Mesenchymal stem cell (in vitro differentiated cells and primary cell): ENCODE measurements at regions not wholly inside any gene's neighbourhood (a gene's known extent, or its start where the extent isn't known, plus 50 kb on each side); places are given as distances from the start of the nearest gene placed in this dataset.

ENCODE experiments used
- DNase-seq: peaks from one replicate; pipeline ENCODE4 v3.0.0-alpha.2; 2013
- H2AFZ ChIP-seq: one replicate; pipeline ENCODE4 v1.6.1; 2013; ENCODE audit warnings: low read depth, mild to moderate bottlenecking, control low read depth, inconsistent platforms, low read length, moderate library complexity
- H2AK5ac ChIP-seq: 2 replicates; pipeline ENCODE4 v1.6.1; 2013; ENCODE audit warnings: low read length, moderate library complexity, mild to moderate bottlenecking, inconsistent platforms; ENCODE audit not compliant: severe bottlenecking
- H2BK120ac ChIP-seq: one replicate; pipeline ENCODE4 v1.6.1; 2013; ENCODE audit warnings: low read depth, mild to moderate bottlenecking, inconsistent platforms, low read length, moderate library complexity
- H2BK12ac ChIP-seq, 2 experiments: one replicate each; pipeline ENCODE4 v1.6.1; 2013; ENCODE audit warnings: inconsistent platforms in 2 of 2, low read length in 2 of 2, mild to moderate bottlenecking in 2 of 2, moderate library complexity in 2 of 2, control low read depth in 1 of 2
- H2BK15ac ChIP-seq: one replicate; pipeline ENCODE4 v1.6.1; 2013; ENCODE audit warnings: mild to moderate bottlenecking, low read depth, inconsistent platforms; ENCODE audit not compliant: poor library complexity, severe bottlenecking
- H2BK5ac ChIP-seq: 2 replicates; pipeline ENCODE4 v1.6.1; 2013; ENCODE audit warnings: low read depth, mild to moderate bottlenecking, low read length, control low read depth, inconsistent platforms; ENCODE audit not compliant: poor library complexity, severe bottlenecking
- H3K14ac ChIP-seq, 2 experiments: one replicate each; pipeline ENCODE4 v1.6.1; 2013; ENCODE audit warnings: inconsistent platforms in 2 of 2, low read length in 2 of 2, control low read depth in 1 of 2, mild to moderate bottlenecking in 1 of 2, moderate library complexity in 1 of 2
- H3K18ac ChIP-seq, 2 experiments: one replicate each; pipeline ENCODE4 v1.6.1; 2013; ENCODE audit warnings: inconsistent platforms in 2 of 2, low read length in 2 of 2, control low read depth in 1 of 2, low read depth in 1 of 2, mild to moderate bottlenecking in 1 of 2
- H3K23ac ChIP-seq, 2 experiments: one replicate each; pipeline ENCODE4 v1.6.1; 2013; ENCODE audit warnings: inconsistent platforms in 2 of 2, low read length in 2 of 2, mild to moderate bottlenecking in 2 of 2, moderate library complexity in 2 of 2, control low read depth in 1 of 2
- H3K27ac ChIP-seq: 2 replicates; pipeline ENCODE4 v1.5.1; 2013; ENCODE audit warnings: mild to moderate bottlenecking, moderate library complexity, low read length, control low read depth, inconsistent platforms; ENCODE audit not compliant: poor library complexity, severe bottlenecking
- H3K27me3 ChIP-seq, 2 experiments: 2 replicates each; pipeline versions ENCODE4 v1.6.1 to v1.7.0; 2013; ENCODE audit warnings: low read length in 2 of 2, mild to moderate bottlenecking in 2 of 2, moderate library complexity in 2 of 2, control low read depth in 1 of 2, inconsistent platforms in 1 of 2; ENCODE audit not compliant: control insufficient read depth in 1 of 2, insufficient read depth in 1 of 2
- H3K36me3 ChIP-seq, 2 experiments: 2 replicates each; pipeline versions ENCODE4 v1.6.1 to v1.7.0; 2013; ENCODE audit warnings: low read length in 2 of 2, control low read depth in 1 of 2, inconsistent platforms in 1 of 2, low read depth in 1 of 2, mild to moderate bottlenecking in 1 of 2; ENCODE audit not compliant: insufficient read depth in 2 of 2, control insufficient read depth in 1 of 2
- H3K4ac ChIP-seq, 2 experiments: one replicate each; pipeline ENCODE4 v1.6.1; 2013; ENCODE audit warnings: inconsistent platforms in 2 of 2, low read length in 2 of 2, mild to moderate bottlenecking in 2 of 2, moderate library complexity in 2 of 2, control low read depth in 1 of 2, low read depth in 1 of 2
- H3K4me1 ChIP-seq: 2 replicates; pipeline ENCODE4 v1.6.1; 2013; ENCODE audit warnings: low read depth, low read length, control low read depth; ENCODE audit not compliant: control insufficient read depth, insufficient read depth
- H3K4me2 ChIP-seq: 2 replicates; pipeline ENCODE4 v1.6.1; 2013; ENCODE audit warnings: low read length, mild to moderate bottlenecking, inconsistent platforms; ENCODE audit not compliant: poor library complexity, severe bottlenecking
- H3K4me3 ChIP-seq, 2 experiments: 2 replicates each; pipeline versions ENCODE4 v1.5.1 to v1.7.0; 2013; ENCODE audit warnings: low read length in 2 of 2, mild to moderate bottlenecking in 2 of 2, control low read depth in 1 of 2, low read depth in 1 of 2; ENCODE audit not compliant: insufficient read depth in 1 of 2
- H3K79me1 ChIP-seq: replicated peaks from 2 replicates; pipeline ENCODE4 v1.6.1; 2013; ENCODE audit warnings: mild to moderate bottlenecking, control low read depth, low read length, inconsistent platforms; ENCODE audit not compliant: poor library complexity, severe bottlenecking
- H3K9ac ChIP-seq: 2 replicates; pipeline ENCODE4 v1.7.0; 2013; ENCODE audit warnings: mild to moderate bottlenecking, low read length, moderate library complexity
- H3K9me3 ChIP-seq: 2 replicates; pipeline ENCODE4 v1.7.0; 2013; ENCODE audit warnings: mild to moderate bottlenecking, low read length; ENCODE audit not compliant: control insufficient read depth
- H4K8ac ChIP-seq: one replicate; pipeline ENCODE4 v1.6.1; 2013; ENCODE audit warnings: inconsistent platforms, mild to moderate bottlenecking, low read length, moderate library complexity
- H4K91ac ChIP-seq: one replicate; pipeline ENCODE4 v1.6.1; 2013; ENCODE audit warnings: mild to moderate bottlenecking, low read length, inconsistent platforms
- WGBS: methylation state at CpG from one replicate; pipeline ENCODE4 v1.1.7; 2013; ENCODE audit warnings: mixed read lengths; 5-methylcytosine and 5-hydroxymethylcytosine counted together

DNA sequence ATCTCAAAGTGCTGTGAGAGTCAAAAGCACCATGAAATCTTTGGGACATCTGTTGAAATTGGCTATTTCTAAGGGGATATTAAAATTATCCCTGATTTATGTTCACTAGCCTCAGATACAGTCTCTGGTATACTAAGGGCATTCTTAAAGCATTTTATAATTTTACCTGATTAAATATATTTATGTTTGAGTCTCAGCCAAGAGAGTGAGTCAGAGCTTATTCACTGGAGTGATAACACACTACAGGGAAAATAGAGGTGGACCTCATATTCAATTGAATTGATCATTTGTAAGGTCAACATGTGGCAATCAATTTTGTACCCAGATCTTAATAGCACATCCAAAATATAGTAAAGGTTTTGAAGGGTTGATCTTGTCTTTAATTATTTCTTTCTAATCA is 733.6 kb downstream of the EPHA3 start:
- Histone ChIP-seq H2AFZ (no peak overlapping the region), H2BK120ac (no peak overlapping the region), H3K9ac (no peak overlapping the region), H3K4me2 (no peak overlapping the region), H3K4me3 (no peak overlapping the region), H3K23ac (no peak overlapping the region), H3K9me3 (no peaks in the 10 kb centered on the region), H2AK5ac (no peak overlapping the region), H3K4ac (no peak overlapping the region), H2BK5ac (no peak overlapping the region), H3K79me1 (no peaks in the 10 kb centered on the region), H2BK12ac (no peak overlapping the region), H4K91ac (no peak overlapping the region), H4K8ac (no peak overlapping the region), H3K27me3 (no peaks in the 10 kb centered on the region), H3K18ac (no peak overlapping the region), H3K36me3 (no peaks in the 10 kb centered on the region), H3K4me1 (no peaks in the 10 kb centered on the region), H2BK15ac (no peak overlapping the region), H3K27ac (no peak overlapping the region), H3K14ac (no peak overlapping the region)
- no peak for DNase-seq

DNA sequence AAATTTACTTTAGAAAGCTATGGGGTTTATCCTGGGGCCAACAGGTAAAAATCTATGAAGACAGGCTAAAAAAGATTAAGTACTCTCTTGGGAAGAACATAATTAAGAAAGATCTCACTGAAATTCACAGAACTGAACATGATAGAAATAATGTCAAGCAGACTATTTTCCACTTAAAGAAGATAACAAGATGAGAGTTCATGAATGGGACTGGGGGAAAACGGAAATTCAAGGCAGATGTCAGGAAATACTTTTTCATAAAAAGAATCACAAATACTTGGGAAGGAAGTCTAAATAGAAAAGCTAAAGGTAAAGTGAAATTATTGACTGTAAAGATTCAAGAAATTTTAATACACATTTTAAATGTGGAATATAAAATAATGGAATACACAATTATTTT is 737.6 kb downstream of the EPHA3 start:
- Histone ChIP-seq H3K9ac (no peak overlapping the region), H3K4me2 (no peak overlapping the region), H3K36me3 (no peaks in the 10 kb centered on the region), H2BK12ac (no peak overlapping the region), H3K4ac (no peak overlapping the region), H4K91ac (no peak overlapping the region), H2BK120ac (no peak overlapping the region), H3K79me1 (no peaks in the 10 kb centered on the region), H2BK15ac (no peak overlapping the region), H2BK5ac (no peak overlapping the region), H3K27me3 (no peaks in the 10 kb centered on the region), H3K14ac (no peak overlapping the region), H3K4me3 (no peak overlapping the region), H3K27ac (no peak overlapping the region), H3K4me1 (no peaks in the 10 kb centered on the region), H3K18ac (no peak overlapping the region), H3K23ac (no peak overlapping the region), H2AFZ (no peak overlapping the region), H4K8ac (no peak overlapping the region), H2AK5ac (no peak overlapping the region), H3K9me3 (no peaks in the 10 kb centered on the region)
- no peak for DNase-seq
- no CpG with 5 or more reads among the region's 1 CpG for WGBS

DNA sequence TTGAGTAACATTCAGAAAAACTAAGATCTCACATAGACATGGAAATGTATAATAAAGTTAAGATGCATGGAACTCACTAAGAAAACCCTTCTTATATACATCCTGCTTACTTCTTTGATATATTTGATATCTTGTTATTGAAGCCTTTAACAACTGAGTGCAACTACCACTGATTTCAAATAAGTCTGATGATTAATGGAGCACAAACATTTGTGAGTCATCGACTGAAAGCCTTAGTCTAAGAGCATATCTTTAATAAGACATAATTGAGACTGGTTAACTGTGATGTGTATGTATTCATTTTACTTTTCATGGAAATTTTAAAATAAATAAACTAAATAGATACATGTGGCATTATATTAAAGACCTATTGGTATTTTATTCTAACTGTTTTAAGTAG is 740.5 kb downstream of the EPHA3 start:
- Histone ChIP-seq H3K4me3 (no peak overlapping the region), H2BK15ac (no peak overlapping the region), H3K27me3 (no peaks in the 10 kb centered on the region), H3K36me3 (no peaks in the 10 kb centered on the region), H3K4me2 (no peak overlapping the region), H3K79me1 (no peaks in the 10 kb centered on the region), H2AFZ (no peak overlapping the region), H3K14ac (no peak overlapping the region), H3K9ac (no peak overlapping the region), H2BK12ac (no peak overlapping the region), H2BK120ac (no peak overlapping the region), H4K91ac (no peak overlapping the region), H3K18ac (no peak overlapping the region), H2AK5ac (no peak overlapping the region), H3K9me3 (no peaks in the 10 kb centered on the region), H4K8ac (no peak overlapping the region), H2BK5ac (no peak overlapping the region), H3K23ac (no peak overlapping the region), H3K4ac (no peak overlapping the region), H3K27ac (no peak overlapping the region), H3K4me1 (no peaks in the 10 kb centered on the region)
- no CpG with 5 or more reads among the region's 1 CpG for WGBS
- DNase-seq = no peak

DNA sequence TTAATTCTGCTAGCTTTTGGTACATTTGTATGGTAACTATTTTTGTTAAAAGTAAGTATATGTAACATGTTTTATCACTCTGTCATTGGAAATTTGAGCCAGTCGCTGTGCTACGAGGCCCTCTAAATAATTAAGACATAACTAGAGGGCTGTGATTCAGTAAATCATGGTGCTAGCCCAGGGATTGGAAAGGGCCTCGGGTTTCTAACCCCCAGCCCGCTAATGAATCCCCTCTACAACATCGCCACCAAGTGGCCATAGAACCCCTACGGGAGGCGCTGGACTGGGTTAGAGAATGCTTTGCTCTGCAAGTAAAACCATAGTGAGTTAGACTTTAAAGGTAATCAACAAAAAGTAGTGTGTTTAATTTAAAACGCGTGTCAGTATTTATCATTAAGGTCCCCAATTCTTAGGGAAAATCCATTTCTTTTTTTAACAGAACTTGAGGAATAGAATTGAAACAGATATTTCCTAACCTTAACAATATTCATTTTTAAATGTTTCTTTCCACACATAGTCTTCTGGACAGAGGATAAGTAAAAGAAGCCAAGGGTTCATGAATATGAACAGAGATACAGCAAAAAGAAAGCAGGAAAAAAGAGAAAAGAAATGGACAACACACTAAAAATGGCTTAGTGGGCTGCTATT is 744.7 kb downstream of the EPHA3 start:
- no peak overlapping the region for H3K14ac ChIP-seq
- no peaks in the 10 kb centered on the region for H3K4me1 ChIP-seq
- H3K27ac ChIP-seq = no peak overlapping the region
- no peak overlapping the region for H2AK5ac ChIP-seq
- no peak overlapping the region for H2BK15ac ChIP-seq
- H3K36me3 ChIP-seq = no peaks in the 10 kb centered on the region
- no peak overlapping the region for H4K91ac ChIP-seq
- H3K23ac ChIP-seq = no peak overlapping the region
- no peak overlapping the region for H2AFZ ChIP-seq
- H3K9ac ChIP-seq = no peak overlapping the region
- no peak overlapping the region for H2BK12ac ChIP-seq
- H2BK120ac ChIP-seq = no peak overlapping the region
- no peak overlapping the region for H3K4ac ChIP-seq
- H3K4me2 ChIP-seq = no peak overlapping the region
- no peak overlapping the region for H3K18ac ChIP-seq
- H4K8ac ChIP-seq = no peak overlapping the region
- DNase-seq = peak; percentile 60
- no peak overlapping the region for H2BK5ac ChIP-seq
- no peaks in the 10 kb centered on the region for H3K9me3 ChIP-seq
- H3K79me1 ChIP-seq = no peaks in the 10 kb centered on the region
- H3K4me3 ChIP-seq = no peak overlapping the region
- 11% methylated on average over 3 of the region's 9 CpGs for WGBS
- H3K27me3 ChIP-seq = no peaks in the 10 kb centered on the region
